ENCODE measurements at regions not wholly inside any gene's neighbourhood (a gene's known extent, or its start where the extent isn't known, plus 50 kb on each side); places are given as distances from the start of the nearest gene placed in this dataset.

GRCh38 chr6:6970851-6971250 lies 136.9 kb upstream of the RREB1 start:
- TF ChIP-seq, protein P1, sequence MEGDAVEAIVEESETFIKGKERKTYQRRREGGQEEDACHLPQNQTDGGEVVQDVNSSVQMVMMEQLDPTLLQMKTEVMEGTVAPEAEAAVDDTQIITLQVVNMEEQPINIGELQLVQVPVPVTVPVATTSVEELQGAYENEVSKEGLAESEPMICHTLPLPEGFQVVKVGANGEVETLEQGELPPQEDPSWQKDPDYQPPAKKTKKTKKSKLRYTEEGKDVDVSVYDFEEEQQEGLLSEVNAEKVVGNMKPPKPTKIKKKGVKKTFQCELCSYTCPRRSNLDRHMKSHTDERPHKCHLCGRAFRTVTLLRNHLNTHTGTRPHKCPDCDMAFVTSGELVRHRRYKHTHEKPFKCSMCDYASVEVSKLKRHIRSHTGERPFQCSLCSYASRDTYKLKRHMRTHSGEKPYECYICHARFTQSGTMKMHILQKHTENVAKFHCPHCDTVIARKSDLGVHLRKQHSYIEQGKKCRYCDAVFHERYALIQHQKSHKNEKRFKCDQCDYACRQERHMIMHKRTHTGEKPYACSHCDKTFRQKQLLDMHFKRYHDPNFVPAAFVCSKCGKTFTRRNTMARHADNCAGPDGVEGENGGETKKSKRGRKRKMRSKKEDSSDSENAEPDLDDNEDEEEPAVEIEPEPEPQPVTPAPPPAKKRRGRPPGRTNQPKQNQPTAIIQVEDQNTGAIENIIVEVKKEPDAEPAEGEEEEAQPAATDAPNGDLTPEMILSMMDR (IDR thresholded peaks at IDR 0.05), result no peak

DNA sequence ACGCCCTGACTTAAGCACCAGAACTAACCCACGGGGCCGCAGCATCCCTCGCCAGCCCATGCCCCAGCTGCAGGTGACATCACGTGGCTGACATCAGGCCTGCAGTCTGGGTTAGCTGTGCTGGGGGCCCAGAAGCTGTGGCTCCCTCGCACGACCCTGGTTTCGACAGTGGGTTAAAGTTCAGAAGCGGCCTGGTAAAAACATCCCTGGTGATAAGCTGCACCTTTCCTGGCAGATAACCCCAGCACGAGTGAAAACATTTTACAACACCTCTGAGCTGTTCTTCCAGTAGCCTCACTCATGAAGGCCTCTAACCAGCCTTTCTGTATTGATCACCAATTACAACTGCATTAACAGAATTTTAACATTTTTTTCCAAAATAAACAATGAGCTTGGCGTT lies 136.4 kb upstream of the RREB1 start:
- TF ChIP-seq, protein P1 (IDR thresholded peaks at IDR 0.05), result no peak

DNA sequence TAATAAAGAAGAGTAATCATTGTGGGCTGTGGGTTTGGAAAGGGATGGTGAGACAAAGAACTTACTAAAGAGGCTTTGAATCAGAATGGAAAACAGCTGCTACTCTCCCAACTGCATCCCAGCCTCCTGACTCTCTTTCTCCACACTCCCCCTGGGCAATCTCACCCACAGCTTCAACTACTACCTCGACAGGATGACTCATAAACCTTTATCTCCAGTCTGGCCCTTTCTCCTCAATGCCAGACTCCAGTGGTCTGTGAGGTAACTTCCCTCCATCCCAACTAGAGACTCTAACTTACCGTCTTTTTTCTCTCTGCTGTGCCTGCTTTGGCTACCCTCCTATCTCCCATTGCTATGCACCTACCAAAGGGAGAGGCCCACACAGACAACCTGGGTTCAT lies 135.3 kb upstream of the RREB1 start:
- TF ChIP-seq, protein P1 (IDR thresholded peaks at IDR 0.05), result no peak

GRCh38 chr6:6973721-6974120 lies 134.0 kb upstream of the RREB1 start:
- TF ChIP-seq, protein P1 (IDR thresholded peaks at IDR 0.05), result no peak

- TF ChIP-seq, protein P1 (IDR thresholded peaks at IDR 0.05), result no peak
These were observed 132.2 kb upstream of the RREB1 start for GRCh38 chr6:6975459-6976111.

DNA sequence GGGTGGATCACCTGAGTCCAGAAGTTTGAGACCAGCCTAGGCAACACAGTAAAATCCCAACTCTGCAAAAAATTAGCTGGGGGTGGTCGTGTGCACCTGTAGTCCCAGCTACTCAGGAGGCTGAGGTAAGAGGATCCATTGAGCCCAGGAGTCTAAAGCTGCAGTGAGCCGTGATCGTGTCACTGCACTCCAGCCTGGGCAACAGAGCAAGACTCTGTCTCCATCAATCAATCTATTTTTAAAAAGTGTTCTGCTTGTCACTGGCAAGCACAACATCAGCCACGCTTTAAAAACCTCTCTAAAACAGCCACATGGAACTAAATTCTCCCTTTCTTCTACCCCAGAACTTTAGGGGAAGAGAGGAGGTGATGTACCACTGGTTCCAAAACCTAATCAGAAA lies 131.6 kb upstream of the RREB1 start:
- TF ChIP-seq, protein P1 (IDR thresholded peaks at IDR 0.05), result no peak

GRCh38 chr6:6978731-6979130 lies 129.0 kb upstream of the RREB1 start:
- TF ChIP-seq, protein P1 (IDR thresholded peaks at IDR 0.05), result no peak
